SK-N-MC (cell line): ENCODE measurements at regions not wholly inside any gene's neighbourhood (a gene's known extent, or its start where the extent isn't known, plus 50 kb on each side); places are given as distances from the start of the nearest gene placed in this dataset.

ENCODE experiments used
- EZH2 ChIP-seq: fragments of 200-600 bp; sonication (generic); IDR thresholded peaks from one replicate; pipeline ENCODE4 v1.6.1; 2017; ENCODE audit warnings: antibody characterized with exemption
- FOXP2 ChIP-seq: optimal IDR thresholded peaks from 2 replicates; pipeline ENCODE3; 2011; ENCODE audit warnings: mild to moderate bottlenecking, moderate library complexity; ENCODE audit not compliant: insufficient read depth; ENCODE audit errors: extremely low read length, control extremely low read depth
- POLR2AphosphoS5 ChIP-seq: IDR thresholded peaks from 2 replicates; pipeline ENCODE4 v1.6.1; 2012; ENCODE audit warnings: mild to moderate bottlenecking, low read depth, low read length, borderline replicate concordance

DNA sequence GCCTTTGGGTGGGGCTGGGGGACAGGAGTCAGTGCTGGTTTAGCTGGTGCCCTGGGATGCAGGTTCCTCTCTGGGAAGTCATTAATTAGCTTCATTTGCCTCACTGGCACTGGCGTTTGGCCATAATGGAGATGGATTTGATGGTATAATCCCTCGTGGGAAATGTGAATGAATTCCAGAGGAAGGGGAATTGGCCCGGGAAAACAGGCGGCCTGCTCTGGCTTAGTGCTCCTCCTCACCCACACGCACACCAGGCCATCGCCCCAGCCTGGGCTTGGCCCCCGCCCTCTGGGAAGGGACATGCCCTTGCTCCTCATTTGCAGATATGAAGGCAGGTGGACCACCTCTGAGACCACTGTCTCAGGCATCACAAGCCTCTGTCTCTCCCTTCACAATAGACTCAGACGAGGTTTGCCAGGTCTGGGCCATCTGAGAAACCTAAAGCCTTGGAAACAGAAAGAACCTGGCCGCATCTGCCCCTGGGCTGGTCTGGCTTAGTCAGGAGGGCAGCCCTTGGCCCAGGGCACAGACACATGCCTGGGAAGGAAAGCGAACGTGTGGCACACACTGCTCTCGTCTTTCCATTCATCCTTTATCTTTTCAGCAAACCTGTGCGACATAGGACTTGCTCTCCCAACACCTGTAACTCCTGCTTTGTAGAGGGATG lies 199.2 kb upstream of the CDH4 start:
- TF ChIP-seq EZH2 (no peak), POLR2AphosphoS5 (no peak), FOXP2 (no peak)
